Liver (tissue), 3 donors: ENCODE measurements at regions not wholly inside any gene's neighbourhood (a gene's known extent, or its start where the extent isn't known, plus 50 kb on each side); places are given as distances from the start of the nearest gene placed in this dataset.

ENCODE experiments used
- CTCF ChIP-seq: fragments of 150-350 bp; IDR thresholded peaks from 2 replicates; pipeline ENCODE4 v1.5.1; 2017; ENCODE audit warnings: improper control_type of control experiment, low read depth, low read length; ENCODE audit not compliant: missing input control
- FOXA2 ChIP-seq: IDR thresholded peaks from 2 replicates; pipeline ENCODE4 v1.6.1; 2016; ENCODE audit warnings: antibody characterized with exemption
- GABPA ChIP-seq, 2 donors: IDR thresholded peaks in 1 of 2; conservative IDR thresholded peaks in 1 of 2; 2 replicates each; pipeline ENCODE4 v1.6.1; 2016; ENCODE audit warnings: antibody characterized with exemption in 2 of 2, mild to moderate bottlenecking in 1 of 2, moderate library complexity in 1 of 2
- HNF4G ChIP-seq: IDR thresholded peaks from 2 replicates; pipeline ENCODE4 v1.6.1; 2016; ENCODE audit warnings: antibody characterized with exemption
- JUND ChIP-seq, 2 donors: IDR thresholded peaks; 2 replicates each; pipeline ENCODE4 v1.6.1; 2016; ENCODE audit warnings: antibody characterized with exemption in 2 of 2
- MAX ChIP-seq: IDR thresholded peaks from 2 replicates; pipeline ENCODE4 v1.6.1; 2016; ENCODE audit warnings: antibody characterized with exemption
- RXRA ChIP-seq, 2 donors: IDR thresholded peaks; 2 replicates each; pipeline ENCODE4 v1.6.1; 2017 to 2018; ENCODE audit warnings: antibody characterized with exemption in 2 of 2, mild to moderate bottlenecking in 1 of 2
- TAF1 ChIP-seq: conservative IDR thresholded peaks from 2 replicates; pipeline ENCODE4 v1.6.1; 2016; ENCODE audit warnings: antibody characterized with exemption, mild to moderate bottlenecking
- ZBTB33 ChIP-seq: IDR thresholded peaks from 2 replicates; pipeline ENCODE4 v1.6.1; 2016; ENCODE audit warnings: antibody characterized with exemption
- donor health status: healthy.
- donor health status: healthy.

GRCh38 chr12:46602474-46602873 lies 223.3 kb downstream of the SLC38A4 start:
- TF ChIP-seq MAX, result no peak
- TF ChIP-seq GABPA (IDR thresholded peaks at IDR 0.05 in 1 of 2, conservative IDR thresholded peaks at IDR 0.05 in 1 of 2), result no peak
- no peak for TF ChIP-seq CTCF
- TF ChIP-seq FOXA2, result no peak
- no peak for TF ChIP-seq RXRA (IDR thresholded peaks at IDR 0.05)
- TF ChIP-seq HNF4G, result no peak
- TF ChIP-seq JUND (IDR thresholded peaks at IDR 0.05), result no peak
- TF ChIP-seq ZBTB33, result no peak
- TF ChIP-seq TAF1, result no peak
